ENCODE measurements at regions not wholly inside any gene's neighbourhood (a gene's known extent, or its start where the extent isn't known, plus 50 kb on each side); places are given as distances from the start of the nearest gene placed in this dataset.

GRCh38 chr10:83713423-83713822 lies 425.9 kb upstream of the GHITM start:
- Histone ChIP-seq H3K9me3 (ENCODE audit: control insufficient read depth in 1 of 2, insufficient read depth in 1 of 2, low read depth in 1 of 2, low read length in 2 of 2) (peaks cover 0 to 13% of the 10 kb centered on the region in 2 experiments; a peak in 1 of 4 replicates), H3K27ac (ENCODE audit: low read depth, low read length) (no peak overlapping the region), H3K79me2 (ENCODE audit: insufficient read depth, low read length) (no peaks in the 10 kb centered on the region), H2AFZ (ENCODE audit: low read depth, low read length, poor library complexity, severe bottlenecking) (no peak overlapping the region), H3K4me3 (replicated peaks in 1 of 2; ENCODE audit: low read depth in 1 of 2, low read length in 2 of 2) (no peak overlapping the region), H3K9ac (ENCODE audit: low read length) (no peak overlapping the region), H3K36me3 (ENCODE audit: control insufficient read depth in 1 of 2, insufficient read depth in 2 of 2, low read length in 2 of 2) (no peaks in the 10 kb centered on the region), H3K27me3 (ENCODE audit: insufficient read depth, low read length) (no peaks in the 10 kb centered on the region), H3K4me2 (ENCODE audit: low read length) (no peak overlapping the region), H4K20me1 (ENCODE audit: insufficient read depth) (no peaks in the 10 kb centered on the region), H3K4me1 (ENCODE audit: control insufficient read depth in 1 of 2, insufficient read depth in 2 of 2, low read length in 2 of 2) (no peaks in the 10 kb centered on the region), H3K9me2 (ENCODE audit: insufficient read depth) (no peaks in the 10 kb centered on the region)
- intact Hi-C loops (cut with micrococcal nuclease), result no loop called here
- no peak for TF ChIP-seq CTCF (IDR thresholded peaks at IDR 0.05 in 2 of 3, conservative IDR thresholded peaks at IDR 0.05 in 1 of 3; ENCODE audit: borderline replicate concordance in 1 of 3, insufficient read depth in 1 of 3, low read depth in 2 of 3, low read length in 2 of 3)
- TF ChIP-seq REST (IDR thresholded peaks at IDR 0.05; ENCODE audit: low read depth), result no peak
- TF ChIP-seq CBX3 (IDR thresholded peaks at IDR 0.05; ENCODE audit: low read depth), result no peak
- TF ChIP-seq SIN3A (IDR thresholded peaks at IDR 0.05; ENCODE audit: low read depth), result no peak
- TF ChIP-seq JUND (IDR thresholded peaks at IDR 0.05), result no peak
- no peak for TF ChIP-seq ZFX (IDR thresholded peaks at IDR 0.05)
- no peak for TF ChIP-seq POLR2A (IDR thresholded peaks at IDR 0.05; ENCODE audit: borderline replicate concordance, extremely low read depth, insufficient read depth, insufficient read length)
- no peak for TF ChIP-seq EGR1 (IDR thresholded peaks at IDR 0.05; ENCODE audit: low read depth)
- no peak for TF ChIP-seq TCF7L2 (IDR thresholded peaks at IDR 0.05; ENCODE audit: borderline replicate concordance, extremely low read depth, insufficient read depth, insufficient read length)
- TF ChIP-seq SRF (IDR thresholded peaks at IDR 0.05; ENCODE audit: low read depth), result no peak
- TF ChIP-seq SP1 (IDR thresholded peaks at IDR 0.05; ENCODE audit: low read depth), result no peak
- TF ChIP-seq ATF3 (IDR thresholded peaks at IDR 0.05), result no peak
- no peak for TF ChIP-seq EZH2phosphoT487 (IDR thresholded peaks at IDR 0.05; ENCODE audit: borderline replicate concordance)
- no peak for TF ChIP-seq ELF1 (IDR thresholded peaks at IDR 0.05; ENCODE audit: borderline replicate concordance, low read depth)
- no peak for TF ChIP-seq ZNF274 (IDR thresholded peaks at IDR 0.05; ENCODE audit: low read depth, low read length)
- no TSS peak for BruUV-seq (replicated peaks)
- ATAC-seq (no peak), DNase-seq (ENCODE audit: low read depth, low spot score) (no peak)
- ChIA-PET POLR2A (no interaction called here), RAD21 (ENCODE audit: low non-redundant PET in 1 of 2, low total read pairs in 2 of 2, uncharacterized antibody in 2 of 2, unreplicated experiment in 2 of 2) (no interaction called here), CTCF (no interaction called here)

Measured in HCT116 (cell line).